DND-41 (cell line): ENCODE measurements at regions not wholly inside any gene's neighbourhood (a gene's known extent, or its start where the extent isn't known, plus 50 kb on each side); places are given as distances from the start of the nearest gene placed in this dataset.

Experiments used
- ATAC-seq: fragments of 200-7000 bp; cut with Tn5 transposase; 3 replicates; pipeline ENCODE4 v1.9.1; 2021; ENCODE audit warnings: low read depth; ENCODE audit not compliant: insufficient read depth
- DNase-seq: peaks from one replicate; pipeline ENCODE4 v3.0.0-alpha.2; 2020
- H2AFZ ChIP-seq: 2 replicates; pipeline ENCODE4 v1.6.0; 2012; ENCODE audit warnings: low read depth, low read length
- H3K27ac ChIP-seq: 2 replicates; pipeline ENCODE4 v1.5.1; 2012; ENCODE audit warnings: low read length, inconsistent platforms
- H3K27me3 ChIP-seq: fragments of 200-600 bp; sonication (generic); 2 replicates; pipeline ENCODE4 v1.6.0; 2012; ENCODE audit warnings: low read length, mild to moderate bottlenecking, inconsistent platforms; ENCODE audit not compliant: insufficient read depth, poor library complexity
- H3K36me3 ChIP-seq: 2 replicates; pipeline ENCODE4 v1.5.1; 2012; ENCODE audit warnings: low read length, inconsistent platforms; ENCODE audit not compliant: insufficient read depth
- H3K4me1 ChIP-seq: 2 replicates; pipeline ENCODE4 v1.5.1; 2012; ENCODE audit warnings: mild to moderate bottlenecking, low read length; ENCODE audit not compliant: insufficient read depth
- H3K4me2 ChIP-seq: 2 replicates; pipeline ENCODE4 v1.6.0; 2012; ENCODE audit warnings: mild to moderate bottlenecking, moderate library complexity, low read length, inconsistent platforms; ENCODE audit not compliant: insufficient read depth
- H3K4me3 ChIP-seq, 2 experiments: fragments of 200-600 bp in 1 of 2; shearing (Covaris generic) in 1 of 2; 2 replicates each; pipeline ENCODE4 v1.5.1; 2012 to 2016; ENCODE audit warnings: inconsistent platforms in 2 of 2, low read length in 2 of 2, mild to moderate bottlenecking in 2 of 2, low read depth in 1 of 2, moderate library complexity in 1 of 2
- H3K79me2 ChIP-seq: 2 replicates; pipeline ENCODE4 v1.6.0; 2012; ENCODE audit warnings: low read length, inconsistent platforms; ENCODE audit not compliant: insufficient read depth
- H3K9ac ChIP-seq: 2 replicates; pipeline ENCODE4 v1.6.0; 2012; ENCODE audit warnings: low read depth, mild to moderate bottlenecking, inconsistent platforms, low read length, moderate library complexity
- H3K9me3 ChIP-seq: 2 replicates; pipeline ENCODE4 v1.5.1; 2012; ENCODE audit warnings: low read length, moderate library complexity, mild to moderate bottlenecking, inconsistent platforms; ENCODE audit not compliant: insufficient read depth, severe bottlenecking
- H4K20me1 ChIP-seq: 2 replicates; pipeline ENCODE4 v1.6.0; 2012; ENCODE audit warnings: low read length; ENCODE audit not compliant: insufficient read depth
- EZH2 ChIP-seq: IDR thresholded peaks from 3 replicates; pipeline ENCODE4 v1.6.1; 2012; ENCODE audit warnings: borderline replicate concordance, low read depth, mild to moderate bottlenecking, moderate library complexity, low read length, inconsistent platforms; ENCODE audit not compliant: severe bottlenecking
- TF ChIP-seq, protein P1 (sequence below): IDR thresholded peaks from 2 replicates; pipeline ENCODE4 v1.5.1; 2012; ENCODE audit warnings: borderline replicate concordance, low read length, moderate library complexity, mild to moderate bottlenecking; ENCODE audit not compliant: poor library complexity, severe bottlenecking; ENCODE audit errors: extremely low read depth

DNA sequence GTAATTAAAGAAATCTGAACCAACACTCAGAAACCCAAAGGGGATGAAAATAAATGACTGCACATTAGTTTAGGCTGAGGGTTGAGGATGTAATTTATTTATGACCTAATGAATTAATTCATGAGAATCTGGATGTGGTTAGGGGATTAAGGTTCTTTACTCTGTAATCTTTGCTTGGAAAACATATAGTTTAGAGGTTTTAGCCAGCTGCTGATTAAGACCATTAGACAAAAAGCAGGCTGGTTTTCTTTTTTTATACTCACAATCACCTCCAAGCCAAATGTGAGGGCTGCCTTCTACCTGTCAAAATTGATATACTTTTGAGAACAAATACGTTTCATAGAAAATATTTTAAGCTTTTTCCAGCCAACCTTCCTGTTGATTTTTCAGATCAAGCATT is 2705.8 kb downstream of the PCDH7 start:
- no peak overlapping the region for H2AFZ ChIP-seq
- no peak overlapping the region for H3K4me2 ChIP-seq
- no peak overlapping the region for H3K9ac ChIP-seq
- H3K4me3 ChIP-seq, result no peak overlapping the region
- DNase-seq (no peak), ATAC-seq (no peak)
- H3K4me1 ChIP-seq, result no peaks in the 10 kb centered on the region
- H3K27ac ChIP-seq, result no peak overlapping the region
- no peaks in the 10 kb centered on the region for H3K27me3 ChIP-seq
- TF ChIP-seq, protein P1, sequence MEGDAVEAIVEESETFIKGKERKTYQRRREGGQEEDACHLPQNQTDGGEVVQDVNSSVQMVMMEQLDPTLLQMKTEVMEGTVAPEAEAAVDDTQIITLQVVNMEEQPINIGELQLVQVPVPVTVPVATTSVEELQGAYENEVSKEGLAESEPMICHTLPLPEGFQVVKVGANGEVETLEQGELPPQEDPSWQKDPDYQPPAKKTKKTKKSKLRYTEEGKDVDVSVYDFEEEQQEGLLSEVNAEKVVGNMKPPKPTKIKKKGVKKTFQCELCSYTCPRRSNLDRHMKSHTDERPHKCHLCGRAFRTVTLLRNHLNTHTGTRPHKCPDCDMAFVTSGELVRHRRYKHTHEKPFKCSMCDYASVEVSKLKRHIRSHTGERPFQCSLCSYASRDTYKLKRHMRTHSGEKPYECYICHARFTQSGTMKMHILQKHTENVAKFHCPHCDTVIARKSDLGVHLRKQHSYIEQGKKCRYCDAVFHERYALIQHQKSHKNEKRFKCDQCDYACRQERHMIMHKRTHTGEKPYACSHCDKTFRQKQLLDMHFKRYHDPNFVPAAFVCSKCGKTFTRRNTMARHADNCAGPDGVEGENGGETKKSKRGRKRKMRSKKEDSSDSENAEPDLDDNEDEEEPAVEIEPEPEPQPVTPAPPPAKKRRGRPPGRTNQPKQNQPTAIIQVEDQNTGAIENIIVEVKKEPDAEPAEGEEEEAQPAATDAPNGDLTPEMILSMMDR, result no peak
- TF ChIP-seq EZH2, result no peak
- no peaks in the 10 kb centered on the region for H3K79me2 ChIP-seq
- H4K20me1 ChIP-seq, result no peaks in the 10 kb centered on the region
- no peaks in the 10 kb centered on the region for H3K36me3 ChIP-seq
- no peaks in the 10 kb centered on the region for H3K9me3 ChIP-seq

DNA sequence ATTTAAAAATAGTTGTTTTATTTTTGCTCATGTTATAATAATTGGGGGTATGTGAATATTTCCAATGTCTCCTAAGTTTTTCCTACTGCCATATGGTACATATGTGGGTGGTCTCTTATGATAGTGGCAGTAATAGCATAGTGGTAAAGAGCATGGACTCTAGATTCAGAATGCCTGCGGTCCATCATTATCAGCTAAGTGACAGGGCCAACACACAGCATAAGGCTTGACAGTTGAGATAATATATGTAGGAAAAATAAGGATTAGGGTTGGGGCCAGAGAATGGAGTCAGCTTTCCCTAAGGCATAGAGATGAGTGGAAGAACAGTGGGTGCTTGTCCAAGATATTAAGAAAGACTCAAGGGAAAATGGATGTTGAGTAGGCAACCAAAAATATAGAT is 2707.5 kb downstream of the PCDH7 start:
- TF ChIP-seq, protein P1, result no peak
- TF ChIP-seq EZH2, result no peak
- Histone ChIP-seq H3K27me3 (no peaks in the 10 kb centered on the region), H3K4me1 (no peaks in the 10 kb centered on the region)

DNA sequence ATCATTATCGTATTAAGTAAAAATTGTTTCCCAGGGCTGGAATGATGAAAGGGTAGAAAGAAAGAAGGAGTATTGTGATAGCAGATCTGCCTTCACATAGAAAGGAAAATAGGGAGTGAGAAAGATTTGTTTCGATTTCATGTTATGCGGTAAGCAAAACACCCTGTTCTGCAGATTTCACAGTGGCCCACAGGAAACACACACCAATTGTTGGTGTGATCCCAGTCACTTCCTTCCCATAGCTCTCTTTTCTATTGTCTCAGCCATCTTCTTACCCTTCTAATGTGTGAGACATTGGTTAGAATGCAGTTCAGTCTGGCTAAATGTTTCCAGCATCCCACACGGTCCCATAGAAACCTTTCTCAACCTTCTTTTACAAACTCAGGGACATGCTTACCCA is 2709.8 kb downstream of the PCDH7 start:
- Histone ChIP-seq H3K4me3 (no peak overlapping the region), H3K27ac (no peak overlapping the region), H3K9me3 (no peaks in the 10 kb centered on the region), H3K36me3 (no peaks in the 10 kb centered on the region), H3K9ac (no peak overlapping the region), H2AFZ (no peak overlapping the region), H4K20me1 (no peaks in the 10 kb centered on the region), H3K27me3 (no peaks in the 10 kb centered on the region), H3K4me2 (no peak overlapping the region), H3K4me1 (no peaks in the 10 kb centered on the region), H3K79me2 (no peaks in the 10 kb centered on the region)
- ATAC-seq (no peak), DNase-seq (no peak)
- no peak for TF ChIP-seq EZH2
- TF ChIP-seq, protein P1, result no peak

More for the DNA sequence above, 2707.5 kb downstream of the PCDH7 start:
- no peak for ATAC-seq
- Histone ChIP-seq H2AFZ (no peak overlapping the region), H3K27ac (no peak overlapping the region), H3K36me3 (no peaks in the 10 kb centered on the region), H3K9me3 (no peaks in the 10 kb centered on the region), H3K9ac (no peak overlapping the region), H4K20me1 (no peaks in the 10 kb centered on the region), H3K79me2 (no peaks in the 10 kb centered on the region), H3K4me2 (no peak overlapping the region), H3K4me3 (no peak overlapping the region)
- DNase-seq, result no peak

DNA sequence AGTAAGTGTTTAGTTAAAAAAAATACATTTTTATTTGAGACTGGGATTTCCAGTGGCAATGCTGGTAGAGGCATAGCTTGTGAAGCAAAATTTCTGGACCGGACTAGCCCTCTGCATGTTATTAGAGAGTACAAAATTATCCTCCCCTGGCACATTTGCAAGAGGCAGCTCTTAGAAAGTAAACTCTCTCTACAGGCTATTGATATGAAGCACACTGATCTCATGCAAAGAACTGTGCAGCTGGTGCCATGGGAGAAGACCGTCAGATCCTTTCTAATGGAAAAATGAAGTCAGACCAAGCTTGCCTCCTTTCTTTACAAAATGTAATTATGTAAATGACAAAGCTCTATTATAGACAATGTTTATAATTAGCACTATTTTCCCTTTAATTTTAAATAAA is 2717.2 kb downstream of the PCDH7 start:
- Histone ChIP-seq H3K36me3 (no peaks in the 10 kb centered on the region), H3K4me1 (no peaks in the 10 kb centered on the region), H3K4me3 (no peak overlapping the region), H3K9me3 (no peaks in the 10 kb centered on the region), H3K27ac (no peak overlapping the region), H3K4me2 (no peak overlapping the region), H3K79me2 (no peaks in the 10 kb centered on the region), H4K20me1 (no peaks in the 10 kb centered on the region), H3K9ac (no peak overlapping the region), H3K27me3 (no peaks in the 10 kb centered on the region), H2AFZ (no peak overlapping the region)
- ATAC-seq (no peak), DNase-seq (no peak)
- TF ChIP-seq EZH2, result no peak
- TF ChIP-seq, protein P1, result no peak
